ENCODE measurements at regions not wholly inside any gene's neighbourhood (a gene's known extent, or its start where the extent isn't known, plus 50 kb on each side); places are given as distances from the start of the nearest gene placed in this dataset.
A peak's percentile ranks its signal among the peaks of the same experiment; 100 is the strongest.
"Not testable (repeated sequence)": the region's sequence is repeated elsewhere in the genome, so short reads cannot be mapped to it uniquely, and the experiment has no call there.

GRCh38 chr9:30628915-30629567 lies 1755.4 kb upstream of the ACO1 start:
- no peak for DNase-seq

- peak; percentile 11 to 27 for DNase-seq
These were observed 1754.0 kb upstream of the ACO1 start for GRCh38 chr9:30630459-30630858.

GRCh38 chr9:30646639-30647038 lies 1737.8 kb upstream of the ACO1 start:
- not testable (repeated sequence) for DNase-seq

GRCh38 chr9:30661925-30662324 lies 1722.5 kb upstream of the ACO1 start:
- DNase-seq, result no peak

GRCh38 chr9:30670805-30671562 lies 1713.5 kb upstream of the ACO1 start:
- DNase-seq, result no peak

GRCh38 chr9:30673132-30673531 lies 1711.3 kb upstream of the ACO1 start:
- no peak for DNase-seq

- DNase-seq, result no peak
These were observed 1707.8 kb upstream of the ACO1 start for GRCh38 chr9:30676651-30677050.

- DNase-seq, result no peak
These were observed 1707.2 kb upstream of the ACO1 start for GRCh38 chr9:30677221-30677620.

GRCh38 chr9:30688801-30689200 lies 1695.6 kb upstream of the ACO1 start:
- DNase-seq, result no peak

GRCh38 chr9:30697958-30698357 lies 1686.5 kb upstream of the ACO1 start:
- DNase-seq, result no peak

- no peak for DNase-seq
These were observed 1672.9 kb upstream of the ACO1 start for GRCh38 chr9:30711591-30711990.

- no peak for DNase-seq
These were observed 1671.2 kb upstream of the ACO1 start for GRCh38 chr9:30713243-30713642.

- no peak for DNase-seq
These were observed 1670.1 kb upstream of the ACO1 start for GRCh38 chr9:30714389-30714788.

GRCh38 chr9:30718483-30718882 lies 1666.0 kb upstream of the ACO1 start:
- no peak for DNase-seq

- no peak for DNase-seq
These were observed 1662.4 kb upstream of the ACO1 start for GRCh38 chr9:30722065-30722464.

GRCh38 chr9:30723656-30724055 lies 1660.8 kb upstream of the ACO1 start:
- no peak for DNase-seq

GRCh38 chr9:30732060-30732459 lies 1652.4 kb upstream of the ACO1 start:
- no peak for DNase-seq

- no peak for DNase-seq
These were observed 1639.6 kb upstream of the ACO1 start for GRCh38 chr9:30744871-30745270.

GRCh38 chr9:30746589-30746988 lies 1637.9 kb upstream of the ACO1 start:
- DNase-seq, result no peak

GRCh38 chr9:30757723-30758122 lies 1626.7 kb upstream of the ACO1 start:
- no peak for DNase-seq

GRCh38 chr9:30758726-30759446 lies 1625.6 kb upstream of the ACO1 start:
- DNase-seq, result no peak

- no peak for DNase-seq
These were observed 1619.1 kb upstream of the ACO1 start for GRCh38 chr9:30765318-30765717.

GRCh38 chr9:30771163-30771708 lies 1613.2 kb upstream of the ACO1 start:
- no peak for DNase-seq

GRCh38 chr9:30771760-30772159 lies 1612.7 kb upstream of the ACO1 start:
- no peak for DNase-seq

Measured in NCI-H526 (cell line).